Chondrocyte (in vitro differentiated cells): ENCODE measurements at regions not wholly inside any gene's neighbourhood (a gene's known extent, or its start where the extent isn't known, plus 50 kb on each side); places are given as distances from the start of the nearest gene placed in this dataset.
"Not testable (repeated sequence)": the region's sequence is repeated elsewhere in the genome, so short reads cannot be mapped to it uniquely, and the experiment has no call there.

Source experiments
- DNase-seq: peaks from one replicate; pipeline ENCODE4 v3.0.0; 2021; ENCODE audit warnings: mixed read lengths, low spot score
- H3K27ac Mint-ChIP-seq: one replicate; pipeline ENCODE4 v1.8.0; 2021; ENCODE audit warnings: mild to moderate bottlenecking, moderate library complexity, mixed read lengths; ENCODE audit not compliant: unreplicated experiment
- H3K27me3 Mint-ChIP-seq: 2 replicates; pipeline ENCODE4 v1.8.0; 2021; ENCODE audit warnings: low read depth, mixed read lengths
- H3K36me3 Mint-ChIP-seq: 2 replicates; pipeline ENCODE4 v1.8.0; 2021; ENCODE audit warnings: low read depth, mixed read lengths
- H3K4me1 Mint-ChIP-seq: 2 replicates; pipeline ENCODE4 v1.8.0; 2021; ENCODE audit warnings: low read depth, mild to moderate bottlenecking, mixed read lengths
- H3K4me3 Mint-ChIP-seq: one replicate; pipeline ENCODE4 v1.8.0; 2021; ENCODE audit warnings: mild to moderate bottlenecking, moderate library complexity, mixed read lengths; ENCODE audit not compliant: unreplicated experiment
- H3K9me3 Mint-ChIP-seq: 2 replicates; pipeline ENCODE4 v1.8.0; 2021; ENCODE audit warnings: low read depth, mixed read lengths
- TF ChIP-seq, protein P1 (sequence below): fragments of 200-600 bp; sonication (generic); IDR thresholded peaks from 2 replicates; pipeline ENCODE4 v1.5.0; 2021; ENCODE audit warnings: antibody characterized with exemption, mild to moderate bottlenecking, moderate library complexity

- DNase-seq = no peak
- no peaks in the 10 kb centered on the region for H3K4me1 Mint-ChIP-seq
- H3K36me3 Mint-ChIP-seq = no peaks in the 10 kb centered on the region
- TF ChIP-seq, protein P1, sequence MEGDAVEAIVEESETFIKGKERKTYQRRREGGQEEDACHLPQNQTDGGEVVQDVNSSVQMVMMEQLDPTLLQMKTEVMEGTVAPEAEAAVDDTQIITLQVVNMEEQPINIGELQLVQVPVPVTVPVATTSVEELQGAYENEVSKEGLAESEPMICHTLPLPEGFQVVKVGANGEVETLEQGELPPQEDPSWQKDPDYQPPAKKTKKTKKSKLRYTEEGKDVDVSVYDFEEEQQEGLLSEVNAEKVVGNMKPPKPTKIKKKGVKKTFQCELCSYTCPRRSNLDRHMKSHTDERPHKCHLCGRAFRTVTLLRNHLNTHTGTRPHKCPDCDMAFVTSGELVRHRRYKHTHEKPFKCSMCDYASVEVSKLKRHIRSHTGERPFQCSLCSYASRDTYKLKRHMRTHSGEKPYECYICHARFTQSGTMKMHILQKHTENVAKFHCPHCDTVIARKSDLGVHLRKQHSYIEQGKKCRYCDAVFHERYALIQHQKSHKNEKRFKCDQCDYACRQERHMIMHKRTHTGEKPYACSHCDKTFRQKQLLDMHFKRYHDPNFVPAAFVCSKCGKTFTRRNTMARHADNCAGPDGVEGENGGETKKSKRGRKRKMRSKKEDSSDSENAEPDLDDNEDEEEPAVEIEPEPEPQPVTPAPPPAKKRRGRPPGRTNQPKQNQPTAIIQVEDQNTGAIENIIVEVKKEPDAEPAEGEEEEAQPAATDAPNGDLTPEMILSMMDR = no peak
- no peak overlapping the region for H3K4me3 Mint-ChIP-seq
- no peak overlapping the region for H3K27ac Mint-ChIP-seq
- no peaks in the 10 kb centered on the region for H3K9me3 Mint-ChIP-seq
- H3K27me3 Mint-ChIP-seq = peaks cover 9% of the 10 kb centered on the region
Observed at GRCh38 chr12:102321305-102322082, 123.9 kb upstream of the PMCH start.

- no peak overlapping the region for H3K27ac Mint-ChIP-seq
- TF ChIP-seq, protein P1 = no peak
- H3K36me3 Mint-ChIP-seq = no peaks in the 10 kb centered on the region
- H3K4me3 Mint-ChIP-seq = no peak overlapping the region
- H3K4me1 Mint-ChIP-seq = no peaks in the 10 kb centered on the region
- peaks cover 5% of the 10 kb centered on the region for H3K27me3 Mint-ChIP-seq
- no peak for DNase-seq
- H3K9me3 Mint-ChIP-seq = peaks cover 2% of the 10 kb centered on the region
Observed at GRCh38 chr12:102317155-102317554, 119.5 kb upstream of the PMCH start.

DNA sequence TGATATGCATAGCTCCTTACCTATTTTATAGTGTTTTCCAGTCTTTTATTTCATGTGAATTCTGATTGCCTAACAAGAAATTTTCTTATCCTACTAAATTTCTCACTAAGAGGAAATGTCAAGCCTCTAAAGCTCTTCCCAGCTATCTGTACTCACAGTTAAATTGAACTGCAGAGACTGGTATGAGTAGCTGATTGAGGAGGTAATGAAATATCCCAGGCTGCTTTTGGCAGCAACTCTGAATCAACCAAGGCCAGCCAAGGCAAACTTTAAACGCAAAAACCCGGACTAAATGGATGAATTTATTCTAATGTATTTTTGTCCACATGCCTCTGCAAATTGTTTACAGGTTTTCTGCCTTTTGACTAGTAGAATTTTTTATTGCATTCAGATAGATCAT lies 119.1 kb upstream of the PMCH start:
- Mint-ChIP-seq H3K4me3 (no peak overlapping the region), H3K27ac (no peak overlapping the region), H3K27me3 (peaks cover 5% of the 10 kb centered on the region), H3K4me1 (no peaks in the 10 kb centered on the region), H3K9me3 (peaks cover 2% of the 10 kb centered on the region), H3K36me3 (no peaks in the 10 kb centered on the region)
- TF ChIP-seq, protein P1 = no peak
- no peak for DNase-seq

- H3K27ac Mint-ChIP-seq = no peak overlapping the region
- H3K36me3 Mint-ChIP-seq = no peaks in the 10 kb centered on the region
- peaks cover 5% of the 10 kb centered on the region for H3K9me3 Mint-ChIP-seq
- TF ChIP-seq, protein P1 = no peak
- no peaks in the 10 kb centered on the region for H3K4me1 Mint-ChIP-seq
- peaks cover 5% of the 10 kb centered on the region for H3K27me3 Mint-ChIP-seq
- H3K4me3 Mint-ChIP-seq = no peak overlapping the region
- DNase-seq = no peak
Observed at GRCh38 chr12:102314821-102315220, 117.2 kb upstream of the PMCH start.

DNA sequence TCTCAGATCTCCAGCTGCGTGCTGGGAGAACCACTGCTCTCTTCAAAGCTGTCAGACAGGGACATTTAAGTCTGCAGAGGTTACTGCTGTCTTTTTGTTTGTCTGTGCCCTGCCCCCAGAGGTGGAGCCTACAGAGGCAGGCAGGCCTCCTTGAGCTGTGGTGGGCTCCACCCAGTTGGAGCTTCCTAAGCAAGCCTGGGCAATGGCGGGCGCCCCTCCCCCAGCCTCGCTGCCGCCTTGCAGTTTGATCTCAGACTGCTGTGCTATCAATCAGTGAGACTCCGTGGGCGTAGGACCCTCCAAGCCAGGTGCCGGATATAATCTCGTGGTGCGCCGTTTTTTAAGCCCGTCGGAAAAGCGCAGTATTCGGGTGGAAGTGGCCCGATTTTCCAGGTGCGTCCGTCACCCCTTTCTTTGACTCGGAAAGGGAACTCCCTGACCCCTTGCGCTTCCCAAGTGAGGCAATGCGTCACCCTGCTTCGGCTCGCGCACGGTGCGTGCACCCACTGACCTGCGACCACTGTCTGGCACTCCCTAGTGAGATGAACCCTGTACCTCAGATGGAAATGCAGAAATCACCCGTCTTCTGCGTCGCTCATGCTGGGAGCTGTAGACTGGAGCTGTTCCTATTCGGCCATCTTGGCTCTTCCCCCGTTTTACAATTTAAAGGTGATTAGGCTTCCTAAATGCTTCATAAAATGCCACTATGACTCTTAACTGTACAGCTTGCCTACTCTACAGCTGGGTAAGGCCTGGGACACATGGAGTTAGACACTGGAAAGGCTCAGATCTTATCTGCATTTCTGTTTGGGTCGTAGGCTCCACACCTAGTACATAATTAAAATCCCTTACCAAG lies 115.7 kb upstream of the PMCH start:
- H3K9me3 Mint-ChIP-seq, H3K27me3 Mint-ChIP-seq, H3K27ac Mint-ChIP-seq, DNase-seq, H3K4me1 Mint-ChIP-seq, H3K36me3 Mint-ChIP-seq, H3K4me3 Mint-ChIP-seq: not testable (repeated sequence)
